ENCODE measurements at regions not wholly inside any gene's neighbourhood (a gene's known extent, or its start where the extent isn't known, plus 50 kb on each side); places are given as distances from the start of the nearest gene placed in this dataset.
"Not testable (repeated sequence)": the region's sequence is repeated elsewhere in the genome, so short reads cannot be mapped to it uniquely, and the experiment has no call there.

DNA sequence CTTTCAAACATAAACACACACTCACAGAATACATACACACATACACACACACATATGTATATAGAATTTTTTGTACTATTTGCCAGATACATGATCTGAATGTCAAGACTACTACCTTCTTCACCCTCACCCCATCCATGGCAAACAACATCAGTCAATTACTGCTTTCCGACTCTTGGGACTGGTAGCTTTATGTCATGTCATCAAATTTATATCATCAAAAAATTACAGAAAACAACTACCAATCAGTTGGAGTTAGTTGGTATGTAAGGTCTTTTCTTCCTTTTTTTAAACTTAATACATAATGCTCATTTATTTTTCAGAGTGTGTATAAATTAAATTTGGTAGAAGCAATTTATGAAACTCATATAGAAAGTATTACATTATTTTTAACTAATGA lies 305.7 kb upstream of the MDFIC2 start:
- Histone ChIP-seq H3K27me3 (ENCODE audit: control insufficient read depth, insufficient read depth, low read length) (no peaks in the 10 kb centered on the region), H3K36me3 (ENCODE audit: control insufficient read depth, insufficient read depth, low read length) (no peaks in the 10 kb centered on the region), H3K4me3 (ENCODE audit: low read depth, low read length) (no peak overlapping the region)
- no peak for DNase-seq (ENCODE audit: low read depth)
- TF ChIP-seq CTCF (IDR thresholded peaks at IDR 0.05; ENCODE audit: insufficient read depth, low read length, poor library complexity, severe bottlenecking): no peak

DNA sequence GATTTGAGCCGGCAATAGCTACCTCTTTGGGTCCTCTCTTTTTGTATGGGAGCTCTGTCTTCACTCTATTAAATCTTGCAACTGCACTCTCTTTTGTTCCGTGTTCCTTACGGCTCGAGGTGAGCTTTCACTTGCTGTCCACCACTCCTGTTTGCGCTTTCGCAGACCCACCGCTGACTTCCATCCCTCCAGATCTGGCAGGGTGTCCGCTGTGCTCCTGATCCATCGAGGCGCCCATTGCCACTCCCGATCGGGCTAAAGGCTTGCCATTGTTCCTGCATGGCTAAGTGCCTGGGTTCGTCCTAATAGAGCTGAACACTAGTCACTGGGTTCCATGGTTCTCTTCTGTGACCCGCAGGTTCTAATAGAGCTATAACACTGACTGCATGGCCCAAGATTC lies 304.9 kb upstream of the MDFIC2 start:
- DNase-seq (ENCODE audit: low read depth); H3K36me3 ChIP-seq (ENCODE audit: control insufficient read depth, insufficient read depth, low read length); H3K4me3 ChIP-seq (ENCODE audit: low read depth, low read length); H3K27me3 ChIP-seq (ENCODE audit: control insufficient read depth, insufficient read depth, low read length): not testable (repeated sequence)

DNA sequence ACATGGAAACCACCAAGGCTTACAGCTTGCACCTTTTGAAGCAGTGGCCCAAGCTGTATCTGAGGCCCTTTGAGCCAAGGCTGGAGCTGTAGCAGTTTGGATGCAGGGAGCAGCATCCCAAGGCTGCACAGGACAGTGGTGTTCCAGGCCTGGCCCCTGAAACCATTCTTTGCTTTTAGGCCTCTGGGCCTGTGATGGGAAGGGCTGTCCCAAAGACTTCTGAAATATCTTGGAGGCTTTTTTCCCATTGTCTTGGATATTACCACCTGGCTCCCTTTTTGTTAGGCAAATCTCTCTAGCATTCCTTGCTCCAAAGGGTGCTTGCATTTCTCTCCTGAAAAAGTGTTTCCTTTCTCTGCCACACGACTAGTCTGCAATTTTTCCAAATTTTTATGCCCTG lies 302.8 kb upstream of the MDFIC2 start:
- H3K4me3 ChIP-seq (ENCODE audit: low read depth, low read length): no peak overlapping the region
- no peak for DNase-seq (ENCODE audit: low read depth)
- no peak for TF ChIP-seq CTCF (IDR thresholded peaks at IDR 0.05; ENCODE audit: insufficient read depth, low read length, poor library complexity, severe bottlenecking)
- H3K27me3 ChIP-seq (ENCODE audit: control insufficient read depth, insufficient read depth, low read length): no peaks in the 10 kb centered on the region
- no peaks in the 10 kb centered on the region for H3K36me3 ChIP-seq (ENCODE audit: control insufficient read depth, insufficient read depth, low read length)

GRCh38 chr3:70614111-70614510 lies 301.7 kb upstream of the MDFIC2 start:
- no peak overlapping the region for H3K4me3 ChIP-seq (ENCODE audit: low read depth, low read length)
- H3K27me3 ChIP-seq (ENCODE audit: control insufficient read depth, insufficient read depth, low read length): no peaks in the 10 kb centered on the region
- no peak for DNase-seq (ENCODE audit: low read depth)
- TF ChIP-seq CTCF (IDR thresholded peaks at IDR 0.05; ENCODE audit: insufficient read depth, low read length, poor library complexity, severe bottlenecking): no peak
- no peaks in the 10 kb centered on the region for H3K36me3 ChIP-seq (ENCODE audit: control insufficient read depth, insufficient read depth, low read length)

DNA sequence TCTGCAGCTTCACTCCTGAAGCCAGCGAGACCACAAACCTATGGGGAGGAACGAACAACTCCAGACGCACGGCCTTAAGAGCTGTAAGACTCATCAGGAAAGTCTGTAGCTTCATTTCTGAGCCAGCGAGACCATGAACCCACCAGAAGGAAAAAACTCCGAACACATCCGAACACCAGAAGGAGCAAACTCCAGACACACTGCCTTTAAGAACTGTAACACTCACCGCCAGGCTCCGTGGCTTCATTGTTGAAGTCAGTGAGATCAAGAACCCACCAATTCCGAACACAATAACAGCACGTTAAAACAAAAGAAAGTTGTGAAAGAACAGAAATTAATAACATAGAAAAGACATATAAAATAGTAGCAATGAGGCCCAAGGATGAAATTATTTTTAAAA lies 300.5 kb upstream of the MDFIC2 start:
- no peak for TF ChIP-seq CTCF (IDR thresholded peaks at IDR 0.05; ENCODE audit: insufficient read depth, low read length, poor library complexity, severe bottlenecking)
- no peak for DNase-seq (ENCODE audit: low read depth)
- Histone ChIP-seq H3K27me3 (ENCODE audit: control insufficient read depth, insufficient read depth, low read length) (no peaks in the 10 kb centered on the region), H3K36me3 (ENCODE audit: control insufficient read depth, insufficient read depth, low read length) (no peaks in the 10 kb centered on the region), H3K4me3 (ENCODE audit: low read depth, low read length) (no peak overlapping the region)

DNA sequence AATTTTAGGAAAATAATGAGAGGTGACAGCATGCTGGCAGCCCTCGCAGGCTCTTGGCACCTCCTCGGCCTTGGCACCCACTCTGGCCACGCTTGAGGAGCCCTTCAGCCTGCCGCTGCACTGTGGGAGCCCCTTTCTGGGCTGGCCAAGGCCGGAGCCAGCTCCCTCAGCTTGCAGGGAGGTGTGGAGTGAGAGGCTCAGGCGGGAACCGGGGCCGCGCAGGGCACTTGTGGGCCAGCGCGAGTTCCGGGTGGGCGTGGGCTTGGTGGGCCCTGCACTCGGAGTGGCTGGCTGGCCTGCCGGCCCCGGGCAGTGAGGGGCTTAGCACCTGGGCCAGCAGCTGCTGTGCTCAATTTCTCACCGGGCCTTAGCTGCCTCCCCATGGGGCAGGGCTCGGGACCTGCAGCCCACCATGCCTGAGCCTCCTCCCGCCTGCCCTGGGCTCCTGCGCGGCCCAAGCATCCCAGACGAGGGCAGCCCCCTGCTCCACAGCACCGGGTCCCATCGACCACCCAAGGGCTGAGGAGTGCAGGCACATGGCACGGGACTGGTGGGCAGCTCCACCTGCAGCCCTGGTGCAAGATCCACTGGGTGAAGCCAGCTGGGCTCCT lies 299.3 kb upstream of the MDFIC2 start:
- not testable (repeated sequence) for H3K36me3 ChIP-seq (ENCODE audit: control insufficient read depth, insufficient read depth, low read length); H3K27me3 ChIP-seq (ENCODE audit: control insufficient read depth, insufficient read depth, low read length); H3K4me3 ChIP-seq (ENCODE audit: low read depth, low read length); DNase-seq (ENCODE audit: low read depth)

DNA sequence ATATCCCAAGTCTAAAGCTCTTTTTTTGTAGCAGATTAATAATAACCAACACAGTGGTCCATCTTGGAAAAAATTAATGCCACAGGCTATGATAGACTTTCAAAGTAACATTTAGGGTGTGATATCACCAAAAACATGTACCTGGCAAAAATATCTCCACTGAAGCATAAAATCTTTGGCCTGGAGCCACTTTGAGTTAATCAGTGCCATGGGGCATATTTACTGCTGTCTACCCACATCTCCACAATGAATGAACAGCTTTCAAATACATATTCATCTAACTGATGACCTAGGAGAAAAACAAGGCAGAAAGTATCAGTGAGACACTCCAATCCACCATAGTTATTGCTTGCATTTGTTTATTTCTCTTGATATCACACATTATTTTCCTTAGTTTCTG lies 296.0 kb upstream of the MDFIC2 start:
- no peak for TF ChIP-seq CTCF (IDR thresholded peaks at IDR 0.05; ENCODE audit: insufficient read depth, low read length, poor library complexity, severe bottlenecking)
- no peak for DNase-seq (ENCODE audit: low read depth)

More for the DNA sequence above, 296.0 kb upstream of the MDFIC2 start:
- no peaks in the 10 kb centered on the region for H3K36me3 ChIP-seq (ENCODE audit: control insufficient read depth, insufficient read depth, low read length)
- H3K4me3 ChIP-seq (ENCODE audit: low read depth, low read length): no peak overlapping the region
- H3K27me3 ChIP-seq (ENCODE audit: control insufficient read depth, insufficient read depth, low read length): no peaks in the 10 kb centered on the region
